H1 (cell line): ENCODE measurements at regions not wholly inside any gene's neighbourhood (a gene's known extent, or its start where the extent isn't known, plus 50 kb on each side); places are given as distances from the start of the nearest gene placed in this dataset.

ENCODE experiments used
- JUND ChIP-seq: IDR thresholded peaks from 2 replicates; pipeline ENCODE4 v1.6.1; 2011; ENCODE audit warnings: mild to moderate bottlenecking, improper control_type of control experiment, low read length
- RAD21 ChIP-seq, 2 experiments: IDR thresholded peaks in 1 of 2; conservative IDR thresholded peaks in 1 of 2; 2 replicates each; pipeline ENCODE4 v1.6.1; 2011; ENCODE audit warnings: low read depth in 2 of 2, low read length in 2 of 2, improper control_type of control experiment in 1 of 2, inconsistent platforms in 1 of 2, mild to moderate bottlenecking in 1 of 2, moderate library complexity in 1 of 2
- SIN3A ChIP-seq, 2 experiments: IDR thresholded peaks in 1 of 2; conservative IDR thresholded peaks in 1 of 2; 2 replicates each; pipeline ENCODE4 v1.6.1; 2011 to 2012; ENCODE audit warnings: low read length in 2 of 2, improper control_type of control experiment in 1 of 2, low read depth in 1 of 2, mild to moderate bottlenecking in 1 of 2

- TF ChIP-seq RAD21 (IDR thresholded peaks at IDR 0.05 in 1 of 2, conservative IDR thresholded peaks at IDR 0.05 in 1 of 2; ENCODE audit: low read depth in 2 of 2, low read length in 2 of 2) (no peak), SIN3A (conservative IDR thresholded peaks at IDR 0.05 in 1 of 2, IDR thresholded peaks at IDR 0.05 in 1 of 2; ENCODE audit: low read depth in 1 of 2, low read length in 2 of 2) (no peak), JUND (no peak)
These were observed 1645.6 kb upstream of the MIR17HG start (continued) for GRCh38 chr13:89701913-89702312.
